Smooth muscle cell (in vitro differentiated cells): ENCODE measurements at regions not wholly inside any gene's neighbourhood (a gene's known extent, or its start where the extent isn't known, plus 50 kb on each side); places are given as distances from the start of the nearest gene placed in this dataset.

Source experiments
- DNase-seq: peaks from one replicate; lab custom pipeline; 2025; ENCODE audit not compliant: unreplicated experiment; lab: John Stamatoyannopoulos, UW
- H2AFZ ChIP-seq: fragments of 200-600 bp; sonication (generic); 2 replicates; pipeline ENCODE4 v1.6.0; 2016; ENCODE audit warnings: antibody characterized with exemption, low read depth, mild to moderate bottlenecking
- H3F3A ChIP-seq: fragments of 200-600 bp; sonication (generic); 2 replicates; pipeline ENCODE4 v1.6.0; 2017; ENCODE audit warnings: antibody characterized with exemption, low read depth
- H3K27ac ChIP-seq: fragments of 200-600 bp; sonication (generic); 2 replicates; pipeline ENCODE4 v1.5.1; 2016; ENCODE audit warnings: low read depth, mild to moderate bottlenecking
- H3K27me3 ChIP-seq: fragments of 200-600 bp; sonication (generic); 2 replicates; pipeline ENCODE4 v1.6.1; 2016; ENCODE audit warnings: low read depth, mild to moderate bottlenecking
- H3K36me3 ChIP-seq: fragments of 200-600 bp; sonication (generic); 2 replicates; pipeline ENCODE4 v1.5.1; 2016; ENCODE audit warnings: low read depth
- H3K4me1 ChIP-seq: fragments of 200-600 bp; sonication (generic); 2 replicates; pipeline ENCODE4 v1.5.1; 2016; ENCODE audit warnings: low read depth
- H3K4me2 ChIP-seq: fragments of 200-600 bp; sonication (generic); 2 replicates; pipeline ENCODE4 v1.6.0; 2016; ENCODE audit warnings: mild to moderate bottlenecking
- H3K4me3 ChIP-seq: fragments of 200-600 bp; sonication (generic); 2 replicates; pipeline ENCODE4 v1.5.1; 2016; ENCODE audit warnings: mild to moderate bottlenecking
- H3K79me2 ChIP-seq: fragments of 200-600 bp; sonication (generic); 2 replicates; pipeline ENCODE4 v1.6.0; 2016; ENCODE audit warnings: low read depth, mild to moderate bottlenecking
- H3K9ac ChIP-seq: fragments of 200-600 bp; sonication (generic); 2 replicates; pipeline ENCODE4 v1.6.0; 2016; ENCODE audit warnings: low read depth
- H3K9me3 ChIP-seq: fragments of 200-600 bp; sonication (generic); replicated peaks from 2 replicates; pipeline ENCODE4 v1.5.1; 2016; ENCODE audit warnings: low read depth
- H4K20me1 ChIP-seq: fragments of 200-600 bp; sonication (generic); 2 replicates; pipeline ENCODE4 v1.6.0; 2016; ENCODE audit warnings: low read depth
- CTCF ChIP-seq: fragments of 200-600 bp; sonication (generic); IDR thresholded peaks from 2 replicates; pipeline ENCODE4 v1.5.1; 2017; ENCODE audit warnings: borderline replicate concordance, mild to moderate bottlenecking, antibody characterized with exemption; ENCODE audit not compliant: insufficient read depth, poor library complexity, severe bottlenecking
- WGBS: methylation state at CpG from one replicate; pipeline ENCODE4 v1.1.7; 2016; ENCODE audit warnings: low lambda C conversion rate; 5-methylcytosine and 5-hydroxymethylcytosine counted together

- no peaks in the 10 kb centered on the region for H3K27me3 ChIP-seq
- H4K20me1 ChIP-seq = peaks cover 5% of the 10 kb centered on the region
- H3K9me3 ChIP-seq = no peaks in the 10 kb centered on the region
- no peaks in the 10 kb centered on the region for H3K79me2 ChIP-seq
- peak overlapping the region; percentile 23 for H3K9ac ChIP-seq
- no peak for DNase-seq
- H3K36me3 ChIP-seq = no peaks in the 10 kb centered on the region
- peaks cover 17% of the 10 kb centered on the region for H3K4me1 ChIP-seq
- H3F3A ChIP-seq = peaks cover 18% of the 10 kb centered on the region
- TF ChIP-seq CTCF = no peak
- peak overlapping the region; percentile 55 for H3K4me2 ChIP-seq
- no peak overlapping the region for H2AFZ ChIP-seq
- no peak overlapping the region for H3K4me3 ChIP-seq
- peak overlapping the region; percentile 79 for H3K27ac ChIP-seq
- 14% methylated on average over 10 of the region's 10 CpGs for WGBS
Measured at GRCh38 chr14:100438678-100439592, 115.8 kb downstream of the SLC25A47 start.

GRCh38 chr14:100439781-100440180, 116.6 kb downstream of the SLC25A47 start:
- TF ChIP-seq CTCF = no peak
- Histone ChIP-seq H3K4me3 (no peak overlapping the region), H3K79me2 (no peaks in the 10 kb centered on the region), H3K27ac (peak overlapping the region; percentile 79), H2AFZ (no peak overlapping the region), H3K27me3 (no peaks in the 10 kb centered on the region), H4K20me1 (peaks cover 10% of the 10 kb centered on the region), H3K9me3 (no peaks in the 10 kb centered on the region), H3F3A (peaks cover 18% of the 10 kb centered on the region), H3K4me2 (peak overlapping the region; percentile 55), H3K36me3 (no peaks in the 10 kb centered on the region), H3K9ac (peak overlapping the region; percentile 1), H3K4me1 (peaks cover 17% of the 10 kb centered on the region)
- DNase-seq = no peak
- WGBS = 57% methylated on average over 6 of the region's 6 CpGs

- DNase-seq = no peak
- H3K36me3 ChIP-seq = no peaks in the 10 kb centered on the region
- H3K9ac ChIP-seq = peak overlapping the region; percentile 42
- peak overlapping the region; percentile 79 for H3K27ac ChIP-seq
- peaks cover 18% of the 10 kb centered on the region for H3F3A ChIP-seq
- H3K27me3 ChIP-seq = no peaks in the 10 kb centered on the region
- H3K4me2 ChIP-seq = peak overlapping the region; percentile 55
- 23% methylated on average over 10 of the region's 10 CpGs for WGBS
- H3K4me3 ChIP-seq = no peak overlapping the region
- peaks cover 10% of the 10 kb centered on the region for H4K20me1 ChIP-seq
- H3K4me1 ChIP-seq = peaks cover 18% of the 10 kb centered on the region
- H2AFZ ChIP-seq = no peak overlapping the region
- no peaks in the 10 kb centered on the region for H3K79me2 ChIP-seq
- no peaks in the 10 kb centered on the region for H3K9me3 ChIP-seq
- TF ChIP-seq CTCF = peak; percentile 43
Measured at GRCh38 chr14:100440207-100440631, 117.1 kb downstream of the SLC25A47 start.

GRCh38 chr14:100440758-100441203, 117.6 kb downstream of the SLC25A47 start:
- H3F3A ChIP-seq = peaks cover 18% of the 10 kb centered on the region
- peaks cover 15% of the 10 kb centered on the region for H4K20me1 ChIP-seq
- peak overlapping the region; percentile 79 for H3K27ac ChIP-seq
- H3K9ac ChIP-seq = peak overlapping the region; percentile 42
- no peak overlapping the region for H3K4me3 ChIP-seq
- peaks cover 22% of the 10 kb centered on the region for H3K4me1 ChIP-seq
- no peaks in the 10 kb centered on the region for H3K36me3 ChIP-seq
- H3K4me2 ChIP-seq = peak overlapping the region; percentile 55
- DNase-seq = no peak
- 37% methylated on average over 6 of the region's 6 CpGs for WGBS
- no peak for TF ChIP-seq CTCF
- no peaks in the 10 kb centered on the region for H3K27me3 ChIP-seq
- no peak overlapping the region for H2AFZ ChIP-seq
- no peaks in the 10 kb centered on the region for H3K79me2 ChIP-seq
- H3K9me3 ChIP-seq = no peaks in the 10 kb centered on the region
